GM12875 (cell line): ENCODE measurements at regions not wholly inside any gene's neighbourhood (a gene's known extent, or its start where the extent isn't known, plus 50 kb on each side); places are given as distances from the start of the nearest gene placed in this dataset.
"Not testable (repeated sequence)": the region's sequence is repeated elsewhere in the genome, so short reads cannot be mapped to it uniquely, and the experiment has no call there.

Source experiments
- H3K4me3 ChIP-seq: one replicate; pipeline ENCODE4 v1.5.1; 2011; ENCODE audit warnings: low read depth, low read length, control low read depth
- CTCF ChIP-seq: IDR thresholded peaks from 2 replicates; pipeline ENCODE4 v1.5.1; 2011; ENCODE audit warnings: low read depth, mild to moderate bottlenecking, control low read depth, inconsistent platforms, low read length, moderate library complexity, borderline replicate concordance; ENCODE audit not compliant: insufficient read depth

- H3K4me3 ChIP-seq = no peak overlapping the region
- no peak for TF ChIP-seq CTCF
Observed at GRCh38 chr9:99647604-99648003, 174.1 kb upstream of the NR4A3 start.

GRCh38 chr9:99650187-99650874, 171.4 kb upstream of the NR4A3 start:
- no peak for TF ChIP-seq CTCF
- H3K4me3 ChIP-seq = no peak overlapping the region

- H3K4me3 ChIP-seq = no peak overlapping the region
- TF ChIP-seq CTCF = no peak
Observed at GRCh38 chr9:99660191-99660636, 161.5 kb upstream of the NR4A3 start.

GRCh38 chr9:99663297-99663696, 158.4 kb upstream of the NR4A3 start:
- H3K4me3 ChIP-seq = no peak overlapping the region
- no peak for TF ChIP-seq CTCF

- TF ChIP-seq CTCF = no peak
- no peak overlapping the region for H3K4me3 ChIP-seq
Observed at GRCh38 chr9:99663856-99664255, 157.8 kb upstream of the NR4A3 start.

GRCh38 chr9:99666571-99666970, 155.1 kb upstream of the NR4A3 start:
- TF ChIP-seq CTCF = no peak
- H3K4me3 ChIP-seq = no peak overlapping the region

GRCh38 chr9:99670886-99671285, 150.8 kb upstream of the NR4A3 start:
- not testable (repeated sequence) for H3K4me3 ChIP-seq

- TF ChIP-seq CTCF = no peak
- H3K4me3 ChIP-seq = no peak overlapping the region
Observed at GRCh38 chr9:99677281-99677680, 144.4 kb upstream of the NR4A3 start.
